GM18519 (cell line): ENCODE measurements at regions not wholly inside any gene's neighbourhood (a gene's known extent, or its start where the extent isn't known, plus 50 kb on each side); places are given as distances from the start of the nearest gene placed in this dataset.
A peak's percentile ranks its signal among the peaks of the same experiment; 100 is the strongest.
"Not testable (repeated sequence)": the region's sequence is repeated elsewhere in the genome, so short reads cannot be mapped to it uniquely, and the experiment has no call there.

Experiments used
- ATAC-seq: cut with Tn5 transposase; IDR thresholded peaks from one replicate; pipeline ENCODE4 v1.9.1; 2021; ENCODE audit warnings: mild to moderate bottlenecking, moderate library complexity; ENCODE audit not compliant: unreplicated experiment, low FRiP score

GRCh38 chr2:171266102-171266501 lies 105.4 kb upstream of the TLK1 start:
- no peak for ATAC-seq

- not testable (repeated sequence) for ATAC-seq
Observed at GRCh38 chr2:171261529-171261928, 100.8 kb upstream of the TLK1 start.

- ATAC-seq = no peak
Observed at GRCh38 chr2:171260471-171261424, 100.1 kb upstream of the TLK1 start.

- no peak for ATAC-seq
Observed at GRCh38 chr2:171254666-171255065, 94.0 kb upstream of the TLK1 start.

- ATAC-seq = no peak
Observed at GRCh38 chr2:171253900-171254650, 93.4 kb upstream of the TLK1 start.

GRCh38 chr2:171253279-171253678 lies 92.6 kb upstream of the TLK1 start:
- no peak for ATAC-seq

GRCh38 chr2:171249689-171250088 lies 89.0 kb upstream of the TLK1 start:
- no peak for ATAC-seq

GRCh38 chr2:171247741-171248662 lies 87.3 kb upstream of the TLK1 start:
- peak; percentile 76 for ATAC-seq

GRCh38 chr2:171244970-171245782 lies 84.5 kb upstream of the TLK1 start:
- ATAC-seq = no peak

GRCh38 chr2:171244466-171244969 lies 83.8 kb upstream of the TLK1 start:
- no peak for ATAC-seq

- no peak for ATAC-seq
Observed at GRCh38 chr2:171241771-171242170, 81.1 kb upstream of the TLK1 start.

GRCh38 chr2:171238946-171239345 lies 78.3 kb upstream of the TLK1 start:
- no peak for ATAC-seq

GRCh38 chr2:171237751-171238505 lies 77.2 kb upstream of the TLK1 start:
- no peak for ATAC-seq

GRCh38 chr2:171235262-171235881 lies 74.7 kb upstream of the TLK1 start:
- no peak for ATAC-seq

- ATAC-seq = no peak
Observed at GRCh38 chr2:171230176-171230575, 69.5 kb upstream of the TLK1 start.

GRCh38 chr2:171228826-171229225 lies 68.1 kb upstream of the TLK1 start:
- no peak for ATAC-seq

GRCh38 chr2:171227066-171227782 lies 66.5 kb upstream of the TLK1 start:
- ATAC-seq = no peak

GRCh38 chr2:171226461-171226860 lies 65.8 kb upstream of the TLK1 start:
- ATAC-seq = no peak
